Stimulated activated effector memory CD8-positive, alpha-beta T cell treated with anti-CD3 and anti-CD28 coated beads, Interleukin-12 subunit alpha, Interleukin-12 subunit beta, amount 100 ng/mL, for 72 hours (primary cell): ENCODE measurements at regions not wholly inside any gene's neighbourhood (a gene's known extent, or its start where the extent isn't known, plus 50 kb on each side); places are given as distances from the start of the nearest gene placed in this dataset.
A peak's percentile ranks its signal among the peaks of the same experiment; 100 is the strongest.
"Not testable (repeated sequence)": the region's sequence is repeated elsewhere in the genome, so short reads cannot be mapped to it uniquely, and the experiment has no call there.

ENCODE experiments used
- ATAC-seq: fragments of 150-1000 bp; cut with Tn5 transposase; 2 replicates; pipeline ENCODE4 v1.10.0; 2021
- DNase-seq, 2 donors: peaks; one replicate each; pipeline ENCODE4 v3.0.0; 2021 to 2022; ENCODE audit warnings: low spot score in 2 of 2
- H3K27ac Mint-ChIP-seq: one replicate; pipeline ENCODE4 v1.8.0; 2022; ENCODE audit warnings: mild to moderate bottlenecking, mixed read lengths
- H3K36me3 Mint-ChIP-seq: one replicate; pipeline ENCODE4 v1.8.0; 2022; ENCODE audit warnings: mild to moderate bottlenecking, mixed read lengths
- H3K4me1 Mint-ChIP-seq: one replicate; pipeline ENCODE4 v1.8.0; 2022; ENCODE audit warnings: mixed read lengths
- H3K4me3 Mint-ChIP-seq: one replicate; pipeline ENCODE4 v1.8.0; 2022; ENCODE audit warnings: mild to moderate bottlenecking, mixed read lengths
- H3K9me3 Mint-ChIP-seq: one replicate; pipeline ENCODE4 v1.8.0; 2022; ENCODE audit warnings: mixed read lengths

DNA sequence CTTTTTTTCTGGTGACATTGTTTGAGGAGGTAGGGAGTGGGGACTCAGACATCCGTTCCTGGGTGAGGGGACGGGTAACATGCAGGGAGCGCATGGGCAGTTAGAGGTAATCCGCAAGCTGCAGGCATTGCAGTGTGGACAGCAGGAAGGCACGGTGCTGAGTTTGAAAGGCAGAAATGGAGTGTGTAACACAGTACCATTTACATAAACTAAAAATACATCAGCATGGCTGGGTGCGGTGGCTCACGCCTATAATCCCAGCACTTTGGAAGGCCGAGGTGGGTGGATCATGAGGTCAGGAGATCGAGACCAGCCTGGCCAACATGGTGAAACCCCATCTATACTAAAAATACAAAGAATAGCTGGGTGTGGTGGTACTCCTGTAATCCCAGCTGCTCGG is 109.3 kb upstream of the EXOC2 start:
- not testable (repeated sequence) for H3K36me3 Mint-ChIP-seq, ATAC-seq, H3K4me3 Mint-ChIP-seq, DNase-seq, H3K27ac Mint-ChIP-seq, H3K9me3 Mint-ChIP-seq, H3K4me1 Mint-ChIP-seq

DNA sequence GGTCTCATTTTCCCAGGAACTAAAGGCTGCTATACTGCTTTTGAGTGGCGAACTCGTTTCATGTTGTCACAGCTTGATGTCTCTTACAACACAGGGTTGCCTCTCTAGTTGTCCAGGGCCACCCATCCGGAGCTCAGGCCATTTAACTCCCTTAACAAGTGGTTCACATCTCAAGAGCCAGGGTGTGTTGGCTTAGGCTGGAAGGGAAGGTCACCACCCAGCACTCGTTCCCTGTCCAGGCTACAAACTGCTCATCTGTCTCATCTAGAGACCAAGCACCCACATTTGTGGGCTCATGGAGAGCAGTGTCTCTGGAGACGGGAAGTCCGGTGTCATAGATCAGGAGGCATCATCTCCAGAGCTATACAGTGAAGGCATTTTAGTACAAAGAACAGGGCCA is 106.8 kb upstream of the EXOC2 start:
- H3K9me3 Mint-ChIP-seq: no peaks in the 10 kb centered on the region
- no peaks in the 10 kb centered on the region for H3K36me3 Mint-ChIP-seq
- H3K27ac Mint-ChIP-seq: no peak overlapping the region
- ATAC-seq (no peak), DNase-seq (no peak)
- H3K4me1 Mint-ChIP-seq: no peaks in the 10 kb centered on the region
- H3K4me3 Mint-ChIP-seq: no peak overlapping the region

DNA sequence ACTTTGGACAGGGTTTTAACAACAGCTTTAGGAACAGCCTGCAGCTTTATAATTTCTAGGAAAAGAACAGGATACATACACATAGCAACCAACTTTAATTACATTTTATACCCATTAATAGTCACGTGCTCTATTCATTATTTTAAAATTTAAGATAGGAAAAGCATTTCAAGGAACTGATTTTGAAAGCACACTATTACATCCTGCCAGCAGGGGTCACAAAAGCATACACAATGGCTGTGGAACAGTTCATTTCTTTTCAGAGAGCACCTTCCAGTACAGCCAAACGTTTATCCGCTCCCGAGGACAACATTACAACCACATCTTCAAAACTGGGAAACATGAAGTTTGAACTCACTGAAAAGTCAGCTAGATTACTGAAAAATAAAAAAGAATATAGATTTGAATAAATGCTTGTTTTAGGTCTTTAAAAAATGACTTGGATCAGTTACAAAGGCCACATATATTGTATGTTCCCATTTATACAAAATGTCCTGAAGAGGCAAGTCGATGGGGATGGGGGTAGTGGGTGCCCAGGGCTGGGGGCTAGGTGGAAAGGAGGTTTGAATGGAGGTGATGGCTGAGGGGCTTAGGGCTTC is 104.6 kb upstream of the EXOC2 start:
- DNase-seq (no peak), ATAC-seq (no peak)
- no peaks in the 10 kb centered on the region for H3K36me3 Mint-ChIP-seq
- H3K27ac Mint-ChIP-seq: no peak overlapping the region
- no peaks in the 10 kb centered on the region for H3K9me3 Mint-ChIP-seq
- no peaks in the 10 kb centered on the region for H3K4me1 Mint-ChIP-seq
- no peak overlapping the region for H3K4me3 Mint-ChIP-seq

DNA sequence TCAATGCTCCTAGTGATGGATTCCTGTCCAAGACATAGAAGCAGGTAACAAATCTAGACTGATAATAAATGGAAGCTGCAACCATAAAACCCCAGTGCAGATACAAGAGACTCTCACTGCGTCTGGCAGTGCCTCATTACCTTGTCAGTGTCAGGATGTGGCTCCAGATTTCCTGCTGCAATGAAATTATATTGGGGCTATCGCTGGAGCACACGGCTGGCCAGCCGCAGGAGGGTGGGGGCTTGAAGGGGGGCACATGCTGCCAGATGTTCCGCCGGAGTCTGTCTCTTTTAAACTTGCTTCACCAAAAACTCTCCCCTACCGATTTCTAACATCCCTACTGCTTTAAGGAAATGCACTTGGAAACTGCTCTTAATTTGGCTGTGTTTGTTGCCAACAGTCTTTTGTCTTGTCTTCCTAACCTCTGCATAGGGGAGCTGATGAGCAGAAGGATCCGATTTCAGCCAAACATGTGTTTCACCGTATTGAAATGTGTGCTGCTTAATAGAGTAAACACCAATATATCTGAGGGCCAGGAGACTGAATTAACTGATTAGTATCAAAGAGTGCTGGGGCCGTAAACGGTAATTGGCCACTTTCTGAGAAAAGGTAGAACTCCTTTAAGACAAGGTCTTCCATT is 102.2 kb upstream of the EXOC2 start:
- Mint-ChIP-seq H3K36me3 (no peaks in the 10 kb centered on the region), H3K4me3 (no peak overlapping the region), H3K4me1 (no peaks in the 10 kb centered on the region), H3K9me3 (no peaks in the 10 kb centered on the region), H3K27ac (no peak overlapping the region)
- DNase-seq (no peak), ATAC-seq (no peak)

DNA sequence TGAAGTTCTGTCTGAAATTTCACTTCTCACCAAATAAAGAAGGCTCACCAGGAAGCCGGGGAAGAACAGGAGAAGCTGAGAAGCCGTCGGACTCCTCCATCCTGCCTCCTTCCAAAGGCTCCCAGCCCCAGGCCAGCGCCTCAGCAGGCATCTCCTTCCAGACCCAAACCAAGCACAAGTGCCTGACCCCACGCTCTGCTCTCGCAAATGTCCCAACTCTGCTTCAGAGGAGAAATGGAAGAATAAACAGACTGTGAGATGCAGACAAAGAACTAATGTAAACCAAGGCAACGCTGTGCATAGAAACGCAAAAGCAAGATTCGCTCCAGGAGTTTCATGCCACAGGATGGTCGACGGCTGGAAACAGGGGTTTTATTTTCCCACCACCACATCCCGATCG is 100.3 kb upstream of the EXOC2 start:
- DNase-seq: no peak
- peaks cover 2% of the 10 kb centered on the region for H3K4me1 Mint-ChIP-seq
- no peaks in the 10 kb centered on the region for H3K9me3 Mint-ChIP-seq
- H3K4me3 Mint-ChIP-seq: no peak overlapping the region
- H3K27ac Mint-ChIP-seq: no peak overlapping the region
- no peak for ATAC-seq
- H3K36me3 Mint-ChIP-seq: no peaks in the 10 kb centered on the region

DNA sequence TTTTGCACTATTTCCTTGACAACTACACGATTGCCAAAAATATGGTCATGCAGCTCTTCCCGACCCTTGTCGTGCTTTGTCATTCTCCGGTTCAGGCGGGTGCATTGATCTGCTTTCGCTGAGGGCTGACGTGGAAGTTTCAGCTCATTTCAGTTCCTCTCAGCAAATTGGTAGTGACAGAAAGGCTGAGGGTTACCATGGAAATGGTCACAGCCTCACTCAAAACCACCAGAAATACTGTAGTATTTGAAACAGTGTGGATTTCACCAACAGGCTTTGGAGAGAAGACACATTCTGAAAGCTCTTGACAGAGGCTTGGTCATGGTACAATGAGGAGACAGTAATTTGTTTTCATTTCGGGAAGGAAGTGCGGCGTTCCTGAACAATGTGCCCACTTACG is 99.7 kb upstream of the EXOC2 start:
- DNase-seq (no peak), ATAC-seq (no peak)
- Mint-ChIP-seq H3K4me3 (no peak overlapping the region), H3K9me3 (no peaks in the 10 kb centered on the region), H3K4me1 (peaks cover 8% of the 10 kb centered on the region), H3K27ac (no peak overlapping the region), H3K36me3 (no peaks in the 10 kb centered on the region)

DNA sequence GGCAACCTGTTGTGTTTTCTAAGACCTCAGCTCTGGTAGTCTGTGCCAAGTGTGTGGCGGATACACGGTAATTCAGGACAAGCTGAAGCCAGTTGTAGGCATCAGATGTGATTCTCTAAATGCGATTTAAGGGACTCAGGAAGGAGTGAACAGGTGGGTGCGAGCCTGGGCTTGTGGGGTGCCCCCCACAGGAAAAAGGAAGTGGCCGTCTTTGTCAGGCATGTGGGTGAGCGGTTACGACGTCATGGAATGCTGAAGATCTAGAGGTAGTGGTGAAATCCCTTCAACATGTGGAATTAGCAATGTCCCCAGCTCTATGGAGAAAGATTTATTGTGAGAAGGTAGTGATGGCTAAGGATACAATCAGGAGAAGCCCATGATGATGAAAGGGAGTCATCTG is 95.1 kb upstream of the EXOC2 start:
- Mint-ChIP-seq H3K4me3 (peak overlapping the region; percentile 41), H3K4me1 (peaks cover 15% of the 10 kb centered on the region), H3K27ac (peak overlapping the region; percentile 12), H3K36me3 (no peaks in the 10 kb centered on the region), H3K9me3 (no peaks in the 10 kb centered on the region)
- no peak for ATAC-seq
- no peak for DNase-seq

DNA sequence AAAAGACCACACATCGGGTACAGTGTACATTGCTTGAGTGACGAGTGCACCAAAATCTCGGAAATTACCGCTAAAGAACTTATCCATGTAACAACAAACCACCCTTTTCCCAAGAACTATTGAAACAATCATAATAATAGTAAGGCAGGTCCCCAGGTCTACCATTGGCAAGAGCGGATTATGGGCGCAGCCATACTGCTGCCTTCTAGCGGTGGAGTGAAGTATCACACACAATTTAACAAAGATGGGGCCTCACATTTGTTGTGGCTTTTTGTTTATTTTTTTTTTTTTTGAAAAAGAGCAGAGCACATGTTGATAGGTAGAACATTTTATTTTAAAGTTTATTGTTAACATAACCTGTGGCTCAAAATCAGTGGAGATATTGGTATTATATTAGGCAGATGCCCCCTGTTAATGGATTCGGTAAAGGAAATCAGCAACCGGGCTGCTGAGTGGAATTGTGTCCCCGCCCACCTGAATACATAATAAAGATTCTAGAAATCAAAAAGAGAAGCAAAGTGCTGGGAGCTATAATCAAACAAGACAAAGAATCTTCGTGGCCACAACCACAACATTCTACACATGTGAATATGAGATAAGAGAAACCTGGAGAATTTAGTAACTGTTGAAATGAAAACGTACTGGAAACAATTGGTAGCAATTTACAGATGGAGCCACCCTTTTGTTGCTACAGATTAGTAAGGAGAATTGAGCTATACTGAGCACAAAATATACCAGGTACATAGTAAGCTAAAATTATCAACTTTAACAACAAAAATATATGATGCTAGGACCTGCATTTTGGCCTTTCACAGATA is 94.2 kb upstream of the EXOC2 start:
- Mint-ChIP-seq H3K4me3 (peak overlapping the region; percentile 41), H3K27ac (no peak overlapping the region), H3K4me1 (peaks cover 15% of the 10 kb centered on the region), H3K9me3 (no peaks in the 10 kb centered on the region), H3K36me3 (no peaks in the 10 kb centered on the region)
- DNase-seq (peak in 1 of 2 donors; percentile 12), ATAC-seq (peak; percentile 49)

DNA sequence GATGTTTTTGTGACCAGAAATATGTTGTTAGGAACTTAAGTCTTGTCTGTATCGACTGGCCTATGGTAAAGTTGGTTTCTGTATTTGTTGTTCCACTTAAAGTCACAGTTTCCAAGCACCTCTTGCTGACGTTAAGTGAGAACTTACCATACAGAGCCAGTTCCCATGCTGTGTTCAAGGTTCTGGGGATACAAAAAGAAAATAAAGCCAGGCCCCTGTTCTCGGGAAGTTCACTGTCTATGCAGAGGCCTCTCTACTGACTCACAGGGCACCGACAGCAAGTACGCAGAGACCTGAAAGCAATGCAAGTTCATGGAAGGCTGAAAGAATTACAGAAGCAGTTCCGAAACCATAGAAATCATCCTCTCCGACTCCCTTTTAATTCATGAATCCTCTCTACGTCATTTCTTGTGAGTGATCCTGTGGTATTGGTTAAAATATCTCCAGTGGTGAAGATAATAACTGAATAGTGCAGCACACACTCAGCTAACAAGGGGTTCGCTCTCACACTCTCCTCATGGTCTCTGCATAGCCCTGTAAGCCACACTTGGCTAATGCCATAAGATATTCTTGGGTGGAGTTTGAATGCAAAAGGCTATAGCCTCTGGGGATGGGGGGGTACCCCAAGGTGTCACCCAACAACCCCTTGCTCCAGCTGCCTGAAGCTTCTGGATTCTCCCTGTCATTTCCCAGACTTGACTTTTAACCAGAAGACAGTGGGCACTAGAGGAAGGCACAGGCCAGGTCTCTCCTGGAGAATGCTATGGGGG is 91.2 kb upstream of the EXOC2 start:
- DNase-seq (no peak), ATAC-seq (no peak)
- H3K4me1 Mint-ChIP-seq: peaks cover 15% of the 10 kb centered on the region
- no peak overlapping the region for H3K27ac Mint-ChIP-seq
- H3K36me3 Mint-ChIP-seq: no peaks in the 10 kb centered on the region
- H3K4me3 Mint-ChIP-seq: no peak overlapping the region
- H3K9me3 Mint-ChIP-seq: no peaks in the 10 kb centered on the region

DNA sequence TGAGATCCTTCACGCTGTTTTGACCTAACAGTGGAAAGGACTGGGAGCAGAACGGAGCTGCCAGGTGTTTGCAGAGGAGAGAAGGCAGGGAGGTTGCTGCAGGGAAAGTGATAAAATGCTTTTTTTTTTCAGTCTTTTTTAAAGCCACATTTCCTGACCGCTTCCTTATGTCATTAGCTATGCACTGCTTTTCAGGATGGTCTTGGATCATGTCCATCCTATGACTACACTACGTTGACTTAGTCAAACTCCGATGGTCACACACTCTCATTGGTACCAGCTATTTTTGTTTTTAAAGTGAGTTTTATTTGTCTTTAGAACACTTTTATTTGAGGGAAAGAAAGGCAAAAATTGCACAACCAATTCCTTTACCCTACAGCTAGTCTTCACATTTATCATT is 89.2 kb upstream of the EXOC2 start:
- ATAC-seq (no peak), DNase-seq (no peak)
- H3K4me1 Mint-ChIP-seq: peaks cover 2% of the 10 kb centered on the region
- H3K9me3 Mint-ChIP-seq: no peaks in the 10 kb centered on the region
- H3K4me3 Mint-ChIP-seq: no peak overlapping the region
- H3K27ac Mint-ChIP-seq: no peak overlapping the region
- H3K36me3 Mint-ChIP-seq: no peaks in the 10 kb centered on the region

DNA sequence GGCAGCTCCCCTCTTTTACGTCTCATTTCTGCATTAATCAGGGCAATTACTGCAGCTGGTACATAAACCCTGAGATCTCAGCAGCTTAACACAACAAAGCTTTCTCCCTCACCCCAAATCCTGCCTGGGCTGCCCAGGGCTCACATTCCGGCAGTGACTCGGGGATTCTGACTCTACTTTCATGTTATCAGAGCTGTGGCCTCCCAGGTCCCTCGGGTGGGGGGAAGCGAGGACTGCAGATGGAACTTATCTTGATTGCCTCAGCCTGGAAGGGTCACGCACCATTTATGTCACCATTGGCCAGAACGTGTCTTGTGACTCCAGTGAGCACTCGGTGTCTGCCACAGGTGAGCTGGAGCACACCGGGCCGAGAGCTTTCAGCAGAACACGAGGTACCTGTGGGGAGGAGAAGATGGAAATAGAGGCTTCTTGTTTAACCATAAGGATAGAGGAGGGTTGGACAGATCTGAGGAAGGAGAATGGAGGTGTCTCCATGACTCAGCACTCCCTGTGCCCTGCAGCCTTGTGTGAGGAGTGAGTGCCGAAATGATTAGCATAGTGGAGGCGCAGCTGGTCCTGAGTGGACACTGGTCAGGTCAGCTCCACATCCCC is 88.5 kb upstream of the EXOC2 start:
- Mint-ChIP-seq H3K4me1 (no peaks in the 10 kb centered on the region), H3K36me3 (no peaks in the 10 kb centered on the region), H3K9me3 (no peaks in the 10 kb centered on the region), H3K4me3 (no peak overlapping the region), H3K27ac (no peak overlapping the region)
- ATAC-seq: no peak
- DNase-seq: peak in 1 of 2 donors; percentile 26

DNA sequence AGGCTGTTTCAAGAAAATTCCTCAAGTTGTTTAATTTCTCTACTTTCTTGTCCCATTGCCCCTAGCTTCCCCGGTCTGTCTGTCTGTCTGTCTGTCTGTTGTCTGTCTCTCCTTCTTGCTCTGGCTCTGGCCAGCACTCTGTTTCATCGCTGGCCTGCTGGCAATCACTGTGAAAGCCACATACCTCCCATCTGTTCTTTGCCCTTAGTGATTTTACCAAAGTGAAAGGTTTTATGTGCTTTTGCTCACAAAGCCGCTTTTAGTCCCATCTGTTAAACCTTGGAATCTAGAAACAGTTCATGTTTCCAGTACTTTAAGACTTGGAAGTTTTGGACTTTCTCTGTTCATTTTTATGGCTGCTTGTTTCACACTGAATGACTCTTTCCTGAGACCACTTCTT is 87.8 kb upstream of the EXOC2 start:
- ATAC-seq (no peak), DNase-seq (peak in 1 of 2 donors; percentile 20)
- Mint-ChIP-seq H3K27ac (no peak overlapping the region), H3K36me3 (no peaks in the 10 kb centered on the region), H3K4me3 (no peak overlapping the region), H3K9me3 (no peaks in the 10 kb centered on the region), H3K4me1 (no peaks in the 10 kb centered on the region)

DNA sequence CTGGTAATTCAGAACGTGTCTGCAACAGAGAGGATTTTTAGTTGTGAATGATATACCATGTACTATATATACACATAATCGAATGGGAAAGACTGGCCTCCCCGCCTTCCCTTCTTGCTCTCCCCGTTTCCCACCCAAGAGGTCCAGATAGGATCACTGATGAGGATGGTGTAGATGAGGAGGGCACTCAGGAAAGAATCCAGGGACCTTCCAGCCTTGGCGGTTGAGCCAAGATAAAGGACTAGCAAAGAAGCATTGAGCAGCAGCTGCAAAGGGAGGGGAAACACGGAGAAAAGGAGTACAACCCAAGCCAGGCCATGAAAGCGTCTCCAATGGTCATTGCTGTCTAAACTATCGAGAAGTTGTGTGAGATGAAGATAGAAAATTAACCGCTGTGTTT is 84.0 kb upstream of the EXOC2 start:
- no peaks in the 10 kb centered on the region for H3K36me3 Mint-ChIP-seq
- H3K9me3 Mint-ChIP-seq: no peaks in the 10 kb centered on the region
- H3K27ac Mint-ChIP-seq: no peak overlapping the region
- DNase-seq: no peak
- H3K4me3 Mint-ChIP-seq: no peak overlapping the region
- ATAC-seq: no peak
- no peaks in the 10 kb centered on the region for H3K4me1 Mint-ChIP-seq

DNA sequence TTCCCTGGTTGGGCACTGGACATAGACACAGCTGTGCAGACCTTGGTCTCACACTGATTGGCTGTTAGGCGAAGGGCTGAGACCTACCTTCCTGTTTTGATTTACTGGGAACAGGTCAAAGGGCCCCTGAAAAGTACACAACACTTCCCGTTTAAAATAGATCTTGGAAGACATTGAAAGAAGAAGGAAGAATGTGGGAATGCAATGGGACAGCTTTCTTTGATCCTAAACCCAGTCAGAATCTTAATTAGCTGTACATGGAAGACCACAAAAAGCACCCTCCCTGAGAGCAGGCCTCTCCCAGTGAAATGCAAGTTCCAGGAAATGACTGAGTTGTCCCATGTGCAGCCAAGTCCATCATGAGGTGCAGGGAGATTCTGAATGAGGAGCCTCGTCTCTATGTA is 83.6 kb upstream of the EXOC2 start:
- Mint-ChIP-seq H3K36me3 (no peaks in the 10 kb centered on the region), H3K4me3 (no peak overlapping the region), H3K27ac (no peak overlapping the region), H3K9me3 (no peaks in the 10 kb centered on the region), H3K4me1 (no peaks in the 10 kb centered on the region)
- DNase-seq (no peak), ATAC-seq (no peak)

DNA sequence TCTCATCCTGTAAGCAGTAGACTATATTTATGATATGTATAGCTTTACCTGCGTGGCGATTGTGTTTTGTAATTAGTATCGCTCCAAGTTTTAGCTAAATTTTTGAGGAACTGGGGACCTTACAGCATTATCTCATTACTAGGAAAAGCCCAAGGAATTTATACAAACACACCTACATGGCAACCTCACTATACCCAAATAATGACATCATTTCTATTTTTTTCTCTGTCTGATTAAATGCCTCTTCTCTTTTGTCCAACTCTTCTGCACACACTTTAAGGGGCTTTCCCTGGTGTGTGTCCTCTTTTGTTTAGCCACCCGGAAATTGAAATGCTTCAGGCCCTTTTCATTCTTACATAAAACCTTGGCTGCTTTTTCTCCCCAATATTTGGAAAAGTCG is 82.9 kb upstream of the EXOC2 start:
- Mint-ChIP-seq H3K36me3 (no peaks in the 10 kb centered on the region), H3K4me3 (no peak overlapping the region), H3K27ac (no peak overlapping the region), H3K4me1 (no peaks in the 10 kb centered on the region), H3K9me3 (no peaks in the 10 kb centered on the region)
- ATAC-seq: no peak
- DNase-seq: no peak
